ENCODE measurements at regions not wholly inside any gene's neighbourhood (a gene's known extent, or its start where the extent isn't known, plus 50 kb on each side); places are given as distances from the start of the nearest gene placed in this dataset.

- Mint-ChIP-seq H3K9me3 (peaks cover 4% of the 10 kb centered on the region), H3K27ac (no peak overlapping the region)
- peak overlapping the region; percentile 55 for H2AFZ ChIP-seq (replicated peaks)
Observed at GRCh38 chr5:125970631-125971307, 452.4 kb upstream of the GRAMD2B start.

DNA sequence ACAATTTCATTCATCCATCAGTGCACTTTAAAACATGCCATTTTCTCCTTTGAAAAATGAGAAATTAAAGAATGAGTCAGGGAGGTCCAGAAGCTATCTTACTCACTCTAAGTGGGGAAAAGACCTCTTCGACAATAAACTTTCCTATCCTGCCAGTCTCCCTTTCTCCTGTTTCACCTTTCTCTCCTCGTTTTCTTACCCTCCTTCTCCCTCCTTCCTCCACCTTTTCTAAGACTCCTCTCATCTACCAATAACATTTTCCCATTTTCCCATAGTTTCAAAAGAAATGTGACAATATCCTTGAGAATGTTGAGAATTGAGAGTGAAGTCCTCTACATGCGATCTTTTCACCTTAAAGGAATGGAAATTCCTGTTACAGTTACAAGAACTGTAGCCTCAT lies 450.5 kb upstream of the GRAMD2B start:
- H3K9me3 ChIP-seq (ENCODE audit: low read depth) = no peaks in the 10 kb centered on the region
- no peak overlapping the region for H3K4me3 ChIP-seq
- H3K27me3 ChIP-seq = no peaks in the 10 kb centered on the region
- peaks cover 12% of the 10 kb centered on the region for H3K4me1 ChIP-seq
- peak overlapping the region; percentile 30 for H2AFZ ChIP-seq (replicated peaks)
- H4K20me1 ChIP-seq (ENCODE audit: low read depth) = no peaks in the 10 kb centered on the region
- H3K4me3 Mint-ChIP-seq = no peak overlapping the region
- H3K27ac Mint-ChIP-seq = peak overlapping the region; percentile 2
- TF ChIP-seq EZH2phosphoT487 (IDR thresholded peaks at IDR 0.05) (no peak), EZH2 (IDR thresholded peaks at IDR 0.05) (no peak)
- TF ChIP-seq, protein P1, sequence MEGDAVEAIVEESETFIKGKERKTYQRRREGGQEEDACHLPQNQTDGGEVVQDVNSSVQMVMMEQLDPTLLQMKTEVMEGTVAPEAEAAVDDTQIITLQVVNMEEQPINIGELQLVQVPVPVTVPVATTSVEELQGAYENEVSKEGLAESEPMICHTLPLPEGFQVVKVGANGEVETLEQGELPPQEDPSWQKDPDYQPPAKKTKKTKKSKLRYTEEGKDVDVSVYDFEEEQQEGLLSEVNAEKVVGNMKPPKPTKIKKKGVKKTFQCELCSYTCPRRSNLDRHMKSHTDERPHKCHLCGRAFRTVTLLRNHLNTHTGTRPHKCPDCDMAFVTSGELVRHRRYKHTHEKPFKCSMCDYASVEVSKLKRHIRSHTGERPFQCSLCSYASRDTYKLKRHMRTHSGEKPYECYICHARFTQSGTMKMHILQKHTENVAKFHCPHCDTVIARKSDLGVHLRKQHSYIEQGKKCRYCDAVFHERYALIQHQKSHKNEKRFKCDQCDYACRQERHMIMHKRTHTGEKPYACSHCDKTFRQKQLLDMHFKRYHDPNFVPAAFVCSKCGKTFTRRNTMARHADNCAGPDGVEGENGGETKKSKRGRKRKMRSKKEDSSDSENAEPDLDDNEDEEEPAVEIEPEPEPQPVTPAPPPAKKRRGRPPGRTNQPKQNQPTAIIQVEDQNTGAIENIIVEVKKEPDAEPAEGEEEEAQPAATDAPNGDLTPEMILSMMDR (IDR thresholded peaks at IDR 0.05) = no peak
- H3K36me3 Mint-ChIP-seq = no peaks in the 10 kb centered on the region
- H3K9me3 Mint-ChIP-seq = no peaks in the 10 kb centered on the region
- no peaks in the 10 kb centered on the region for H3K36me3 ChIP-seq
- peaks cover 2% of the 10 kb centered on the region for H3K27me3 Mint-ChIP-seq (ENCODE audit: insufficient read depth, low read depth)
- H3K9ac ChIP-seq = no peak overlapping the region
- H3K4me1 Mint-ChIP-seq = peaks cover 45% of the 10 kb centered on the region
- DNase-seq (ENCODE audit: low spot score) = no peak
- H3F3A ChIP-seq (ENCODE audit: low read depth) = no peaks in the 10 kb centered on the region
- no peaks in the 10 kb centered on the region for H3K79me2 ChIP-seq (ENCODE audit: low read depth)
- H3K4me2 ChIP-seq = no peak overlapping the region
- H3K27ac ChIP-seq = no peak overlapping the region

More at GRCh38 chr5:125970631-125971307, 452.4 kb upstream of the GRAMD2B start:
- Histone ChIP-seq H3K36me3 (no peaks in the 10 kb centered on the region), H3K4me1 (peaks cover 12% of the 10 kb centered on the region), H3K9me3 (ENCODE audit: low read depth) (no peaks in the 10 kb centered on the region), H3K9ac (no peak overlapping the region), H3K27me3 (no peaks in the 10 kb centered on the region), H3K27ac (no peak overlapping the region), H3K4me3 (no peak overlapping the region), H3K79me2 (ENCODE audit: low read depth) (no peaks in the 10 kb centered on the region), H3F3A (ENCODE audit: low read depth) (no peaks in the 10 kb centered on the region), H4K20me1 (ENCODE audit: low read depth) (no peaks in the 10 kb centered on the region), H3K4me2 (no peak overlapping the region)
- TF ChIP-seq EZH2 (IDR thresholded peaks at IDR 0.05) (no peak), EZH2phosphoT487 (IDR thresholded peaks at IDR 0.05) (no peak)
- TF ChIP-seq, protein P1 (IDR thresholded peaks at IDR 0.05) = no peak
- H3K4me3 Mint-ChIP-seq = no peak overlapping the region
- peaks cover 42% of the 10 kb centered on the region for H3K4me1 Mint-ChIP-seq
- no peaks in the 10 kb centered on the region for H3K36me3 Mint-ChIP-seq
- no peak for DNase-seq (ENCODE audit: low spot score)
- peaks cover 5% of the 10 kb centered on the region for H3K27me3 Mint-ChIP-seq (ENCODE audit: insufficient read depth, low read depth)

DNA sequence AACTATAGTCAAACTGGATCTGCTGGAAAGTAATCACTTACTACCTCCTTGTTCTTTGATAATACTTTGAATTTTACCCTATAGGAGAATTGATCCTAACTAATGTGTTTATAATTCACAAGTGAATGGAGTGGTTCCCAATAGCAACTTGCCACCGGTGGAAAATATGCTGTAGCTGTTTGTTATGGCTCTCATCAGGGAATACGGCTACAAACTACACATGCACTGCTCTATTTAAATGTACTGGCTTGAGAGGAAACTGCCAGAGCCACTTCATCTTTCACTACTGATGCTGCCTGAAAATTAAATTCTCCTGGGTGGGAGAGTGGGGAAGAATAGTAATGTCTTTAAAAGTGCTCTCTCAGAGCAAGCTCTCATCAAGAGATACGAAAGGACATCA lies 448.5 kb upstream of the GRAMD2B start:
- Histone ChIP-seq H3K36me3 (no peaks in the 10 kb centered on the region), H3K79me2 (ENCODE audit: low read depth) (no peaks in the 10 kb centered on the region), H3K4me3 (no peak overlapping the region), H3K9ac (no peak overlapping the region), H2AFZ (replicated peaks) (peak overlapping the region; percentile 80), H3K27me3 (no peaks in the 10 kb centered on the region), H3K27ac (no peak overlapping the region), H3K4me1 (peaks cover 12% of the 10 kb centered on the region), H3K4me2 (no peak overlapping the region), H3K9me3 (ENCODE audit: low read depth) (no peaks in the 10 kb centered on the region), H3F3A (ENCODE audit: low read depth) (no peaks in the 10 kb centered on the region), H4K20me1 (ENCODE audit: low read depth) (no peaks in the 10 kb centered on the region)
- no peak overlapping the region for H3K4me3 Mint-ChIP-seq
- H3K36me3 Mint-ChIP-seq = no peaks in the 10 kb centered on the region
- DNase-seq (ENCODE audit: low spot score) = no peak
- no peaks in the 10 kb centered on the region for H3K9me3 Mint-ChIP-seq
- H3K4me1 Mint-ChIP-seq = peaks cover 46% of the 10 kb centered on the region
- TF ChIP-seq, protein P1 (IDR thresholded peaks at IDR 0.05) = no peak
- peaks cover 2% of the 10 kb centered on the region for H3K27me3 Mint-ChIP-seq (ENCODE audit: insufficient read depth, low read depth)
- H3K27ac Mint-ChIP-seq = peak overlapping the region; percentile 51
